ENCODE measurements at regions not wholly inside any gene's neighbourhood (a gene's known extent, or its start where the extent isn't known, plus 50 kb on each side); places are given as distances from the start of the nearest gene placed in this dataset.

GRCh38 chr17:15038656-15039055, 226.5 kb downstream of the PMP22 start:
- peak; percentile 82 for DNase-seq

GRCh38 chr17:15036238-15036637, 228.9 kb downstream of the PMP22 start:
- DNase-seq, result no peak

DNA sequence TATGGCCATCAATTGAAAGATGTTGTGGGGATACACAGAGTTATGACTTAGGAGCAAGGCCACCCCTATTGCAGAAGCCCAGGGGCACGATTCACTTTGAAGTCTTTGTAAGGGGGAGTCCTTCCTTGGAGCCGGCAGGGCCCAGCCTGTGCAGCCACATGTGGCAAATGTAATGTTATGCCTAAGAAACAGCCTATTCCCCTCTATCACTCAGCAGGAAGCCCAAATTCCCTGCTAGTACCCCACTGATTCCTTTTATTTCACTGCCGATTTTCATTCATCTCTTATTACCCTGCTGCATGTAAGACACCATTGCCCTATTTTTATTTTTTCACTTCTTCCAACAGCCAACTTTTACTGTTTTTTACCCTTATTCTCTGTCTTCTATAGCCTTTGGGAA, 233.2 kb downstream of the PMP22 start:
- DNase-seq, result no peak

DNA sequence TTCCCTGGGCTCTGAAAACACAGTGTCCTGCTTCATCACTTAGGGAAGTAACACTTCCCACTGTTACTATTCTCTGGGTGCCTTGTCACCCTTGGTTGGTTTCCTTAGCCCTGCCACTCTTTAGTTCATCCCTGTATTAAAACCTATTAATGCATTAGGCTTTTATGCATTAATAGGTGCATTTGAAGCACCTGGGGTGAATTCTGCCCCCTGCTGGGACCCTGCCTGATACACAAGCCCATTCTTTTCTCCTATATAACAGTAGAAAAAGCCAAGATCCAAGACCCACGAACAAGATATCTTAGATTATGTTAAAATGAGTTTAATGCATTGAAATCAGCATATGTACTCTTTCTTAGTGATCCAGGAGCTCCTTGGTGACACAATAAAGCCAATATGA, 235.7 kb downstream of the PMP22 start:
- no peak for DNase-seq

- DNase-seq, result no peak
Observed at GRCh38 chr17:15027853-15028252, 237.3 kb downstream of the PMP22 start.

GRCh38 chr17:15026088-15026487, 239.0 kb downstream of the PMP22 start:
- no peak for DNase-seq

GRCh38 chr17:15023589-15024336, 241.4 kb downstream of the PMP22 start:
- no peak for DNase-seq

DNA sequence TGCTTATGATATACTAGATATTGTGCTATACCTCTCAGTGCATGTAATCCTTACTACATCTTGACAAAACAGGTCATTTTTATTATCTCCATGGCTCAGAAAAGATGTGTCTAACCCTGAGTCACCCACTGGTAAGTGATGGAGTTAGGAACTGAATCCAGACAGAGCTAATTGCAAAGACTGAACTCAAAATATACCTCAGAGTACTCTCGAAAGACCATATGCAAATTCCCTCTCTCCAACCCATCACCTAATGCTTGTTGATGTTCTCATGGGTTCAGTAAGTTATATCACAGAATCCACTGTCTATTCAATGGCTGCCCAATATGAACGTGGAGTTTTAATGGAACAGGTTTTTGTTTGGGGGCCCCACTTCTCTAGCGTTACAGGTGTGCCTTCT, 246.0 kb downstream of the PMP22 start:
- no peak for DNase-seq

DNA sequence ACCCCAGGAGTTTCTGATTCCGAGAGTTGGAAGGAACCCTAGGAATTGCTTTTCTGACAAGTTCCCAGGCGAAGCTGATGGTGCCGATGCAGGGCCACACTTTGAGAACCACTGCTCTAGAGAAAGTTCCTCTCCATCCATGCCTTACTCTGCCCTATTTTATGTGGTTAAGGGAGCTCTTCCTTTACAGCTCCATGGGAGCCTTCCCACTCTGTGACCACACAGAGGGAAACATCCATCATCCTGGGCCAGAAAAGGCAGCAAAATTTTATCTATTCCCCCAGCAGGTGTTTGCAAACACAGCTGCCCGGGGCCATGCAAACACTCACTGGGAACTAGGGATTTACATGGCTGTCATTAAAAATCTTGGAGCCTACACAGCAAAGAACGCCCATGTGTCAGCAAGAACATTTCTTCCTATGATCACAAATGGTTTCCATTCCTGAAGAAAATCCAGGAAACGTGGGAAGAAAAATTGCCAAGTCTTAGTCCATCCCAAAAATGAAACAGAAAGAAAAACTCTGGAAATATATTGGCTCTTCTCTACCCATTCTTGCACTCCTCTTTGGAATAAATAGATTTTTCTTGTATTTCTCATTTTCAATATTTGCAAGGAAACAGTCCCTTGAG, 252.7 kb downstream of the PMP22 start:
- peak; percentile 23 for DNase-seq

DNA sequence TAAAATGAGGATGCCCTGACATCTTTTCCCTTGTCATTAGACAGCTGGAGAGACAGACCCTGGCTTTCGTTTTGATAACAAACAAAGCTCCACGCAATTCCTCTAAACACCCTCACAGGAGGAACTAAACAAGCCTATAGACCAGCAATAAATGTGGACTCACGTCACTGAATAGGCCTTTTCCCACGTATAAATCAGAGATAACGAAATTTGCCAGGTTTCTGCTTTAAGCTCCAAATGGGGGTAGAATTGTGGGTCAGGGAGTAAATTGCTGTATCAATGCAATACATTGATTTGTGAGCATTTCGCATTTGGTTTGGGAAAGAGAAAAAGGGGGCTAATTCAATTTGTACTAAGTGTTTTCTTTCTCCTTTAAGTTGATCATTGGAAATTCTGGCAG, 256.0 kb downstream of the PMP22 start:
- no peak for DNase-seq

- no peak for DNase-seq
Observed at GRCh38 chr17:15007147-15007553, 258.0 kb downstream of the PMP22 start.

DNA sequence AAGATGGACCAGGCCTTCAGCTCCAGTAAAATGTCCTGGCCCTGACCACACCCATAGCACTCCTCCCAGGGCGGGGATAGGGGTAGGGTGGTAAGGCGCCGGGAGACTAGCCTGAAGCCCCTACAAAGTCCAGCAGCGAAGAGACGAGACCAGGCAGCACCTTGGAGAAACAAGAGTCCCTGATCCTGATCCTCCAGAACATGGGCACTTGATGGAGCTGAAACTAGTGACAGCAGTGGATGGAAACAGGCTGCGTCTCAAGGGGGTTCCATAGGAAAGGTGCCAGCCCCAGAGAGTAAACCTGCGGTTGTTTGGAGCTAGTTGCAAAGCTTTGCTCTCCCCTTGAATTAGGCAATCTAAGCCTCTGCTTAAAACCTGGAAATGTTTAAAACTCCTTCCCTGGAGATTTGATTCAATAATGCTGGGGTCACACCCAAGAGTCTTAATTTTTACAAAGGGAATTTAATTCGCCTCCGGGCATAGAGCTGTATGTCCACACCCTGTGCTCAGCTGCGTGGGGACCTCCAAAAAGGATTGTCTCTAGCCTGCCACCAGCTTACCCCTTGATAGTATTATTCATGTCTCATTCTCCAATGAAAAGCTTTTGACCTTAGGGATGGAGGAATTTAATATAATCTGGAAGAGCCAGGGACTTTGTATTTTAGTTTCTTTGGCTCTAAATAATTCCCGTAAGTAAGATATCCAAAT, 258.6 kb downstream of the PMP22 start:
- DNase-seq, result no peak

DNA sequence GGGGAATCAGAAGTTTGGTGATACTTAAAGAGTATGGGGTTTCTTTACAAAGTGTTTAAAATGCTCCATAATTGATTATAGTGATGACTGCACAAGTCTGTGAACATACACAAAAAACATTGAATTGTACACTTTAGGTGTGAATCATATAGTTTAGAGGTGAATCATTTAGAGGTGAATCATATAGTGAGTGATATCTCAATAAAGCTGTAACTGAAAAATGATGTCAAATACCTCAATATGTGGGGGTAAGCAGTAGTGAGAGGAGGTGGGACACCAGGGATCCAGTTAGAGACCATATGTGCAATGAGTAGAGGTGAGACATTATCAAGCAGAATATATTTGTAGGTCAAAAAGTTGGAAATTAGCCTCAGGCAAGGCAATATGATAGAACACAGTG, 264.5 kb downstream of the PMP22 start:
- DNase-seq, result no peak

GRCh38 chr17:14997290-14997689, 267.8 kb downstream of the PMP22 start:
- DNase-seq, result no peak

DNA sequence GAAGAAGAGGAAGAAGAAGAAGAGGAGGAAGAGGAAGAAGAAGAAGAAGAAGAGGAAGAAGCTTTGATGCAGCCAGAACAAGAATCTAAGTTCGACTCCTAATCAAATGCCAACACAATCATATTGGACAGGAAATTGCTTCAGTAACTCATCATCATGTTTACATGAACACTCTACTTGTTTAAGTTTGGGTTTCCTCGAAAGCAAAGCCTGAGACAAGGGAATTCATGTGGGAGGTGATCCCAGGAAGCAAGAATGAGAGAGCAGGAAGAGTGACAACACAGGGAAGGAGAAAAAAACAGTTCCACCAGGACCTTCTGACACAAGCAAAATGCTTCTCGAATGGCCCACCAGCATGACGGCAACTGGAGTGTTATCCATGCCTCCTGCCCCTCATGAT, 279.0 kb downstream of the PMP22 start:
- no peak for DNase-seq

- no peak for DNase-seq
Observed at GRCh38 chr17:14972844-14973243, 292.3 kb downstream of the PMP22 start.

DNA sequence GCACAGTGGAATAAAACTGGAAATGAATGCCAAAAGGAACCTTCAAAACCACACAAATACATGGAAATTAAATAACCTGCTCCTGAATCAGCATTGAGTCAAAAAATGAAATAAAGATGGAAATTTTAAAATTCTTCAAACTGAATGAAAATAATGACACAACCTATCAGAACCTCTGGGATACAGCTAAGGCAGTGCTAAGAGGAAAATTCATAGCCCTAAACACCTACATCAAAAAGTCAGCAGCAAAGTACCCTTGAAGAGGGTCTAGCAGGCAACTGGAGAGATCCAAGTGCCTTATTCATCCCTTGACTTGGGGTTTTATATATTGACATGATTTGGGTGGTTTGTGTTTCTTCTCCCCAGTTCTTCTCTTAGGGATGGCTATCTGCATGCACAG, 294.1 kb downstream of the PMP22 start:
- DNase-seq, result no peak

DNA sequence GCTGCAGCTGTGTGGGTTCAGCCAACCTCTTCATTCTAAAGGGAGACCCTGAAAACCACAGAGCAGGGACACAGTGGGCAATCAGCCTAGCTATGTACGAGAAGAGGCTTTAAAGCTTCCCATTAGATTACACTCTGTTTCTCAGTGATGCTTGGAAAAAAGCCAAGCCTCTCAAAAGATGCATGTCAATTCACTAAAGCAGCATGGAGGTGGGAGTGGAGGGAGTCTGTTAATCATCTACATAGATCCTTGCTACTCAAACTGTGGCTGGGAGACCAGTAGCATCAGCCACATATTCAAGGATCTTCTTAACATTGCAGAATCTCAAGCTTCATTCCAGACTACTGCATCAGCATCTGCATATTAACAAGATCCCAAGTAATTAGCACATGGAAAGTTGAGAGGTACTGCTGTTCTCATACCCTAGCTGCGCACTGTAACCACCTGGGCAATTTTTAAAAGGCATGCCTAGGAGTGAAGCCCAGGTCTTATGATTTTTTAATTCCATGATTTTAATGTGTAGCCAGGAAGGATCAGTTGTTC, 305.9 kb downstream of the PMP22 start:
- no peak for DNase-seq

DNA sequence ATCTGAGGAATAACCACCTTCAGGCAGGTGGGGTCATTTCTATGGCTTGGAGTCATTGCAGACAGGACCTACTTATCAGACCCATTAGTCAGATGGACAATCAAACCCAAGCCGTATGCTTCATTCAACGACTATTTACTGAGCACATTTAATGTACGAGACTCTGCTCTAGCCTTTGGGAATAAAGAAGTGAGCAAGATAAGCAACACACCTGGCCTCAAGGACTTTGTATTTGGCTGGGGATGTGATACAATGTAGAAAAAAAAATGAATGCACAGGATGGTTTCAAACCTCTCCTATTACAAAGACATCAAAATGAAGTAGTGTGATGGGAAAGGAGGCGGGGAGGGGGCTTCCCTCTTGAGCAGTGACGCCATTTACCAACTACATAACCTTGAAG, 311.7 kb downstream of the PMP22 start:
- no peak for DNase-seq

- peak; percentile 55 for DNase-seq
Observed at GRCh38 chr17:14950686-14951085, 314.4 kb downstream of the PMP22 start.

DNA sequence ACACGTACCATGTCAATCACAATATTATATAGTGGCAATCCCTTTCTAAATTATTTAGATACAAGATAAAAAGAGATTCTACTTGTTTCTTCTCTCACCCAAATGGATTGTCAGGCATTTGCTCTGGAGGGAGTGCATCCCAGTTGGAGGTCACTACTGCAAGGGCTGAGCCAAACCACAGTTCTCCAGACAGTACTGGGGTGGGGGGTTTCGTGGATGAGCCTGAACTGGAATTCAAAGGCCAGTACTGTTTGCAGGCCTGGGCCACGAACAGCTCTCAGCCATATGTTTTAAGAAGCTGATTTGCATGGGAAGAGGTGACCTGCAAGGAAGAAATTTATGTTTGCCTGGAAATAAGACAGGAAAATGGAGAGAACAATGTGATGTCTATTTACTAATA, 314.9 kb downstream of the PMP22 start:
- peak; percentile 94 for DNase-seq

DNA sequence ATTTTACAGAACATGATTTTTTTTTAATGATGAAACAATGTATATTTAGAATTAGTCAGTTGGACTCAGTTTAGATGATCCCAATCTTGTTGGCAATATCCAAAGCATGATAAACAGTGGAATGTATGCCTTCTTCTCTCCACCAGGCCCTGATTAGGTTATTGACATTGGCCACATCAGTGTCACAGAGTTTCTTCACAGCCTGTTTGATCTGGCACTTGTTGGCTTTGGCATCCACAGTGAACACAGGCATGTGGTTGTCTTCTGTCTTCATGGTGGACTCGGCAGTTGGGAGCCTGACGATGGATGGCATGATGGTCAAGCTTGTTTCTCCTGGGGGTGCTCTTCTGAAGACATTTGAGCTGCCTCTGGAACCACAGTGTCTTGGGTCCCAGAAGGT, 317.5 kb downstream of the PMP22 start:
- no peak for DNase-seq

DNA sequence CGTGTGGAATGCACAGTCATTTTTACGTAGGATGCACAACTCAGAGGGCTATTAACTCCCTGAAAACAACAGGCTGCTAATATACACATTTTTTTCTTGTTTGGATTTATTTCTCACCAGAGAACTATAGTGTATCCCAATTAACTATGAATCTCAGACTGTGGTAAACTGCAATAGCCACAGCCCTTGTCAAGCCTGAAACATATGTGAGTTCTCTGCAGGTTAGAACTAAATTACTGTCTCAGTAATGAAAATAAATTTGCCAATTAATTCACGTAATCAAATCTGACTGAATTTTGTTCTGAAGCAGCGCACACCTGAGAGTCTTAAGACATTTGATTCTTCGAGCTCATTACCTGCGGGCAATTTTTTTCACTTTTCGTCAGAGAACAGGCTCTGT, 318.6 kb downstream of the PMP22 start:
- DNase-seq, result no peak
